B cell (primary cell): ENCODE measurements at regions not wholly inside any gene's neighbourhood (a gene's known extent, or its start where the extent isn't known, plus 50 kb on each side); places are given as distances from the start of the nearest gene placed in this dataset.

Source experiments
- ATAC-seq: fragments of 200-7000 bp; cut with Tn5 transposase; one replicate; pipeline ENCODE4 v1.10.0; 2021; ENCODE audit warnings: low read depth, mild to moderate bottlenecking, moderate number of reproducible peaks, moderate library complexity
- CTCF ChIA-PET: fragments of 350-600 bp; sonication (Branson Sonifier 250); formaldehyde crosslinking; loops from one replicate; lab custom pipeline; 2021; ENCODE audit warnings: antibody characterized with exemption, inconsistent platforms; lab: Charles Lee
- POLR2A ChIA-PET: fragments of 350-600 bp; sonication (Branson Sonifier 250); formaldehyde crosslinking; loops from one replicate; lab custom pipeline; 2021; ENCODE audit warnings: antibody characterized with exemption; lab: Charles Lee
- DNase-seq: peaks from one replicate; pipeline ENCODE4 v3.0.0; 2013
- H2AFZ ChIP-seq: 2 replicates; pipeline ENCODE4 v1.6.1; 2012; ENCODE audit warnings: mild to moderate bottlenecking, low read depth, low read length; ENCODE audit not compliant: insufficient read depth, poor library complexity, severe bottlenecking
- H3K27ac ChIP-seq, 2 donors: 1 replicate in 1 of 2; 2 replicates in 1 of 2; pipeline ENCODE4 v1.5.1; 2012 to 2013; ENCODE audit warnings: low read length in 2 of 2, mild to moderate bottlenecking in 2 of 2, moderate library complexity in 1 of 2
- H3K27me3 ChIP-seq, 4 experiments: fragments of 200-600 bp in 1 of 4; sonication (generic) in 1 of 4; replicated peaks in 1 of 4; 1 replicate in 2 of 4; 2 replicates in 2 of 4; pipeline versions ENCODE4 v1.6.1 to v1.7.0; 2013 to 2016; ENCODE audit warnings: low read length in 3 of 4, mild to moderate bottlenecking in 2 of 4, mixed read lengths in 1 of 4, moderate library complexity in 1 of 4; ENCODE audit not compliant: insufficient read depth in 4 of 4, control insufficient read depth in 3 of 4; ENCODE audit errors: control extremely low read depth in 1 of 4
- H3K36me3 ChIP-seq, 2 experiments: replicated peaks in 1 of 2; 1 replicate in 1 of 2; 2 replicates in 1 of 2; pipeline versions ENCODE4 v1.6.1 to v1.7.1; 2013; ENCODE audit warnings: low read length in 1 of 2; ENCODE audit not compliant: insufficient read depth in 2 of 2, control insufficient read depth in 1 of 2; ENCODE audit errors: control extremely low read depth in 1 of 2, extremely low read depth in 1 of 2
- H3K4me1 ChIP-seq, 2 donors: fragments of 200-600 bp in 1 of 2; sonication (generic) in 1 of 2; 1 replicate in 1 of 2; 2 replicates in 1 of 2; pipeline versions ENCODE4 v1.5.1 to v1.6.1; 2013 to 2017; ENCODE audit warnings: low read length in 2 of 2; ENCODE audit not compliant: control insufficient read depth in 2 of 2, insufficient read depth in 2 of 2
- H3K4me2 ChIP-seq: replicated peaks from 2 replicates; pipeline ENCODE3; 2012; ENCODE audit warnings: mild to moderate bottlenecking, low read depth, low read length; ENCODE audit not compliant: poor library complexity, severe bottlenecking
- H3K4me3 ChIP-seq, 5 experiments: fragments of 200-600 bp in 1 of 5; sonication (generic) in 1 of 5; 1 replicate in 3 of 5; 2 replicates in 2 of 5; pipeline versions ENCODE4 v1.5.1 to v1.7.0; 2011 to 2016; ENCODE audit warnings: low read length in 4 of 5, mild to moderate bottlenecking in 4 of 5, low read depth in 2 of 5, control low read depth in 1 of 5, moderate library complexity in 1 of 5; ENCODE audit not compliant: insufficient read depth in 1 of 5; ENCODE audit errors: control extremely low read depth in 1 of 5, extremely low read depth in 1 of 5
- H3K79me2 ChIP-seq: fragments of 200-600 bp; sonication (generic); one replicate; pipeline ENCODE4 v1.6.0; 2016; ENCODE audit warnings: low read length; ENCODE audit not compliant: control insufficient read depth, insufficient read depth
- H3K9ac ChIP-seq: fragments of 200-600 bp; sonication (generic); 2 replicates; pipeline ENCODE4 v1.6.1; 2017; ENCODE audit warnings: mild to moderate bottlenecking, low read length, moderate library complexity
- H3K9me3 ChIP-seq, 3 donors: one replicate each; pipeline versions ENCODE4 v1.6.1 to v1.7.1; 2013; ENCODE audit warnings: low read length in 2 of 3; ENCODE audit not compliant: control insufficient read depth in 2 of 3, insufficient read depth in 1 of 3; ENCODE audit errors: control extremely low read depth in 1 of 3
- H4K20me1 ChIP-seq: 2 replicates; pipeline ENCODE4 v1.6.0; 2012; ENCODE audit warnings: mild to moderate bottlenecking, low read length; ENCODE audit not compliant: insufficient read depth, control insufficient read depth, poor library complexity, severe bottlenecking
- H3K27ac Mint-ChIP-seq: one replicate; pipeline ENCODE4 v1.8.0; 2021; ENCODE audit warnings: mixed read lengths
- H3K27me3 Mint-ChIP-seq: one replicate; pipeline ENCODE4 v1.8.0; 2021; ENCODE audit warnings: mixed read lengths
- H3K4me1 Mint-ChIP-seq: one replicate; pipeline ENCODE4 v1.8.0; 2021; ENCODE audit warnings: mixed read lengths
- H3K4me3 Mint-ChIP-seq: one replicate; pipeline ENCODE4 v1.8.0; 2021; ENCODE audit warnings: mixed read lengths
- H3K9me3 Mint-ChIP-seq: one replicate; pipeline ENCODE4 v1.8.0; 2022; ENCODE audit warnings: mixed read lengths; ENCODE audit not compliant: insufficient read depth
- EZH2 ChIP-seq: IDR thresholded peaks from 2 replicates; pipeline ENCODE4 v1.6.1; 2012; ENCODE audit warnings: borderline replicate concordance, low read depth, mild to moderate bottlenecking, moderate library complexity, low read length; ENCODE audit not compliant: insufficient read depth, poor library complexity, severe bottlenecking
- intact Hi-C: fragments of 100-400 bp; cut with micrococcal nuclease; formaldehyde crosslinking; loops from one replicate; pipeline ENCODE4 v1.10.0; 2022
- TF ChIP-seq, protein P1 (sequence below): fragments of 200-600 bp; IDR thresholded peaks from one replicate; pipeline ENCODE4 v1.8.0; 2022; ENCODE audit warnings: antibody characterized with exemption, mild to moderate bottlenecking

DNA sequence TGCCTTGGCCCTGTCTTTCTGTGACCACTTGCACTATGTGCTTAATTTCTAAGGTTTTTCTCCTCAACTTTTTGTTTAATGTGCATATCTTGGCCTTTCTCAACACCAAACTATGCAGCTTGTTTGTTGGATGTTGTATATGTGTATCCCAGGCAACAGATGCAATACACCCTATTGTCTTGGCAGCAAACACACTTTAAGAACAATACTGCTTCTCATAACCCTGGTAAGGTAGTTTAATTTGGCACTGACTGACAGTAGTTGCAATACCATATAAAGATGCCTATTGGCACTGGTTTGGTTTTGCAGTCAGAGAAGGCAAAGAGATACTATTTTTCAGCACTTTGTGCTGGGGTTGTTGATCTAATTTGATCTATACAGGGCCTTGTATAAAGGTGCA is 360.7 kb upstream of the CWC22 start:
- Histone ChIP-seq H3K4me2 (no peak overlapping the region), H3K4me3 (no peak overlapping the region), H3K79me2 (no peaks in the 10 kb centered on the region), H4K20me1 (no peaks in the 10 kb centered on the region), H3K4me1 (peaks cover 0 to 4% of the 10 kb centered on the region in 2 donors), H3K9ac (no peak overlapping the region), H3K27me3 (no peaks in the 10 kb centered on the region), H3K27ac (no peak overlapping the region), H3K36me3 (no peaks in the 10 kb centered on the region), H3K9me3 (peaks cover 0 to 1% (median 0%) of the 10 kb centered on the region in 3 donors), H2AFZ (no peak overlapping the region)
- no peak overlapping the region for H3K4me3 Mint-ChIP-seq
- DNase-seq = no peak
- H3K27me3 Mint-ChIP-seq = no peaks in the 10 kb centered on the region
- CTCF ChIA-PET = no interaction called here
- H3K9me3 Mint-ChIP-seq = no peaks in the 10 kb centered on the region
- POLR2A ChIA-PET = no interaction called here
- H3K27ac Mint-ChIP-seq = no peak overlapping the region
- TF ChIP-seq EZH2 = no peak
- TF ChIP-seq, protein P1, sequence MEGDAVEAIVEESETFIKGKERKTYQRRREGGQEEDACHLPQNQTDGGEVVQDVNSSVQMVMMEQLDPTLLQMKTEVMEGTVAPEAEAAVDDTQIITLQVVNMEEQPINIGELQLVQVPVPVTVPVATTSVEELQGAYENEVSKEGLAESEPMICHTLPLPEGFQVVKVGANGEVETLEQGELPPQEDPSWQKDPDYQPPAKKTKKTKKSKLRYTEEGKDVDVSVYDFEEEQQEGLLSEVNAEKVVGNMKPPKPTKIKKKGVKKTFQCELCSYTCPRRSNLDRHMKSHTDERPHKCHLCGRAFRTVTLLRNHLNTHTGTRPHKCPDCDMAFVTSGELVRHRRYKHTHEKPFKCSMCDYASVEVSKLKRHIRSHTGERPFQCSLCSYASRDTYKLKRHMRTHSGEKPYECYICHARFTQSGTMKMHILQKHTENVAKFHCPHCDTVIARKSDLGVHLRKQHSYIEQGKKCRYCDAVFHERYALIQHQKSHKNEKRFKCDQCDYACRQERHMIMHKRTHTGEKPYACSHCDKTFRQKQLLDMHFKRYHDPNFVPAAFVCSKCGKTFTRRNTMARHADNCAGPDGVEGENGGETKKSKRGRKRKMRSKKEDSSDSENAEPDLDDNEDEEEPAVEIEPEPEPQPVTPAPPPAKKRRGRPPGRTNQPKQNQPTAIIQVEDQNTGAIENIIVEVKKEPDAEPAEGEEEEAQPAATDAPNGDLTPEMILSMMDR = no peak
- intact Hi-C loops = no loop called here
- ATAC-seq = no peak
- H3K4me1 Mint-ChIP-seq = peaks cover 12% of the 10 kb centered on the region

DNA sequence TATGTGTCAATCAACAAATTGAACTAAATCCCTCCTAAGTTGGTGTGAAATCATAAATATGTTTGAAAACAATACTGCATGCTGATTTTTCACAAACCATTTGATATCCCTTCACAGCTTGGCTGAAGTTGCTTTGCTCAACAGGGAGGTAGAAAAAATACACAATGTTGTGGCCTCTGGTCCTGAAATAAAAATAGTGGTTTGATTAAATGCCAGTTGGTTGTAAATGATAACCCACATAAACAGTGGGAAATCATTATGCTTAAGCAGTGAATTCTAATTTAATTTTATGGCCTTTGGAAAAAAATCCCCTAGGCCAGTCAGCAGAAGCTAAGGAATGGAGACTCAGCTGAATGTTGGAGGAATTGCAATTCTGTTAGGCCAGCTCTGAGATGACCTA is 359.4 kb upstream of the CWC22 start:
- Histone ChIP-seq H2AFZ (no peak overlapping the region), H3K27me3 (no peaks in the 10 kb centered on the region), H4K20me1 (no peaks in the 10 kb centered on the region), H3K4me2 (no peak overlapping the region), H3K79me2 (no peaks in the 10 kb centered on the region), H3K9ac (no peak overlapping the region), H3K4me1 (peaks cover 0 to 4% of the 10 kb centered on the region in 2 donors), H3K9me3 (peaks cover 0 to 1% (median 0%) of the 10 kb centered on the region in 3 donors), H3K27ac (no peak overlapping the region), H3K36me3 (no peaks in the 10 kb centered on the region), H3K4me3 (no peak overlapping the region)
- Mint-ChIP-seq H3K4me3 (no peak overlapping the region), H3K27ac (no peak overlapping the region), H3K9me3 (no peaks in the 10 kb centered on the region), H3K4me1 (peaks cover 12% of the 10 kb centered on the region), H3K27me3 (no peaks in the 10 kb centered on the region)
- TF ChIP-seq, protein P1 = no peak
- no peak for TF ChIP-seq EZH2
- DNase-seq = no peak
- intact Hi-C loops = no loop called here
- CTCF ChIA-PET = no interaction called here
- POLR2A ChIA-PET = no interaction called here
- no peak for ATAC-seq
